ENCODE measurements at regions not wholly inside any gene's neighbourhood (a gene's known extent, or its start where the extent isn't known, plus 50 kb on each side); places are given as distances from the start of the nearest gene placed in this dataset.
"Not testable (repeated sequence)": the region's sequence is repeated elsewhere in the genome, so short reads cannot be mapped to it uniquely, and the experiment has no call there.

DNA sequence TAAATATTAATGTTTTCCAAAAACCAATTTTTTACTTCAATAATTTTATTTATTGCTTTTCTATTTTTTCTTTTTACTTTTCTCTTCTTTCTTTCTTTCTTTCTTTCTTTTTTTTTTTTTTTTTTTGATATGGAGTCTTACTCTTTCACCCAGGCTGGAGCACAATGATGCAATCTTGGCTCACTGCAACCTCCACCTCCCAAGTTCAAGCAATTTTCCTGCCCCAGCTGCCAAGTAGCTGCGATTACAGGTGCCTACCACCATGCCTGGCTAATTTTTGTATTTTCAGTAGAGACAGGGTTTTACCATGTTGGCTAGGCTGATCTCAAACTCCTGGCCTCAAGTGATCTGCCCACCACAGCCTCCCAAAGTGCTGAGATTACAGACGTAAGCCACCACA is 63.9 kb downstream of the MSTN start:
- not testable (repeated sequence) for TF ChIP-seq EZH2 (IDR thresholded peaks at IDR 0.05; ENCODE audit: low read depth, unreplicated experiment); ZNF331 (CRISPR knock-in tag; IDR thresholded peaks at IDR 0.05; ENCODE audit: low read depth)
